GM19468 (cell line): ENCODE measurements at regions not wholly inside any gene's neighbourhood (a gene's known extent, or its start where the extent isn't known, plus 50 kb on each side); places are given as distances from the start of the nearest gene placed in this dataset.

Experiments used
- ATAC-seq: cut with Tn5 transposase; IDR thresholded peaks from one replicate; pipeline ENCODE4 v1.9.1; 2021; ENCODE audit warnings: mild to moderate bottlenecking, moderate library complexity, moderate number of reproducible peaks; ENCODE audit not compliant: unreplicated experiment; ENCODE audit errors: extremely low read depth

DNA sequence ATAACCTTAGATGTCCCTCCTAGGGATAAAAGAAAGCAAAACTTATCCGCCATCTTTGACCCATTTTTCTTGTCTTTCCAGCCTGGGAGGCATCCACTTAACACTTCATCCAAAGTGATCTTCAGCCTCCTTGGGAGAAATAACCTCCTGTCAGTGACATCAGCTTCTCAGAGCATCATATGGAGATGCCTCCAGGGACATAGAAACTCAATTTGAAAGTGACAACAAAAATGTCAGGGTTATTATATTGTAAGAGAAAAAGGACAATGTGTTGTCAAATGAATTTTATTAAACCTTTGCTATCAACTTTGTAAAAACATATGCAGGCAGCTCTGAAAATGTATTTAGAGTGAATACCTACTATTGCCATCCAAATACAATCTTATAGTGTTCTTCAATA is 371.2 kb upstream of the ADARB2 start:
- ATAC-seq = no peak

DNA sequence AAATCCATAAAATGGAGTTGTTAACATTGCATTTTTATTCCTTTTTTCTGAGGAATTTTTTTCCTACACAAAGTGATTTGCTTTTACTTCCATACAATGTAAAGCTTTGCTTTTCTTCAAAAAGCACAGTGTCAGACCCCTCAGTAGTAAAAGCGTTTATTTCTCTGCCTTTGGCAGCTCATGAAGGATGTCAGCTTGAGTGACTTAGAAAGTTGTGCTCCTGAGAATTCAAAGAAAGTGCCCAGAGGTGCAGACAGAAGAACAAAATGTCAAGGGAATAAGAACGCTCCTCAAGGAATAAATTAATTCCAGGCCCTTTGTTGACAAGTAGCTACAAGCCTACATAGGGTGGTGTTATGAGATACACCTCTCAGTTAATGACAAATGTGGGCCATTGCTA is 369.3 kb upstream of the ADARB2 start:
- no peak for ATAC-seq

DNA sequence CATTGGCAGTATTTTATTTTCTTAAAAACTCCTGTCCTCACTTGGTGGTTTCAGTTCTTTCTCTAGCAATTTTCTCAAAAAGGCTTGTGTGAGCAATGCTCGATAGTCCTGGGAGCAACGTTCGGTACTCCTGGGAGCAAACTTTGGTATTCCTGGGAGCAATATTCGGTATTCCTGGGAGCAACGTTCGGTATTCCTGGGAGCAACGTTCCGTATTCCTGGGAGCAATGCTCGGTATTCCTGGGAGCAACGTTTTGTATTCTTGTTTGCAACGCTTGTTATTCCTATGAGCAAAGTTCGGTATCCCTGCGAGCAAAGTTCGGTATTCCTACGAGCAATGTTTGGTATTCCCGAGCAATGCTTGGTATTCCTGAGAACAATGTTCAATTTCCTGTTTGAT is 362.0 kb upstream of the ADARB2 start:
- ATAC-seq = no peak

DNA sequence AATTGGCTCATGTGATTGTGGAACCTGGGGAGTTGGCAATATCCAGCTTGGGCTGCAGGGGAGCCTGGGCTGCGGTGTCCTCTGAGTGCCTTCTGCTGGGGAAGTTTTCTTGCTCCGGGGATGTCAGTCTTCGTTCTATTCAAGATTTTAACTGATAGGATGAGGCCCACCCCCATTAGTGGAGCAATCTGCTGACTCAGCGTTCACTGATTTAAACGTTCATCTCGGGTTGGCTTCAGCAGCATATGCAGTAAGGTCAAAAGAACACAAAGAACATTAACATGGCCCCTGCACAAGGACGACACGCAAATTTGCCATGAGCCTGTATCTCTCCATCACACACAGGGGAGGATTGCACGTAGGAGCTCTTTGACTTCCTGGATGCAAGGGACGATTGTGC is 360.6 kb upstream of the ADARB2 start:
- no peak for ATAC-seq

DNA sequence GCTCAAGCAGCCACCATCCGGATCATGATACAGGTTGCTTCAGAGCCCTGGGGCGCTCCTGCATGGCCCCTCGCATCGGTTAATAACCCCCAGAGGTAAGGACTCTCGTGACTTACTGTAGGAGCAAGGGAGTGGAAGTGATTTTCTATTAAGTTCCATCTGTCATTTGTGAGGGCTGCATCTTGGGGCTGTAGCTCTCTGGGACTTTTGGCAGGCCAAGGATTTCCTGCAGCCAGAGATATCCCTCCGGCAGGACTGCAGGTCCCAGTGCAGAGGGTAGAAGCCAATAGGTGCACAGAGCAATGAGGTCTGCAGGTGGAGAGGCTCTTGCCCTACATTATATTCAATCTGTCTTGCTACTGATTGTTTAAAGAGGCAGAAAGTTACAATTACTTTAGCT is 356.8 kb upstream of the ADARB2 start:
- ATAC-seq = no peak

DNA sequence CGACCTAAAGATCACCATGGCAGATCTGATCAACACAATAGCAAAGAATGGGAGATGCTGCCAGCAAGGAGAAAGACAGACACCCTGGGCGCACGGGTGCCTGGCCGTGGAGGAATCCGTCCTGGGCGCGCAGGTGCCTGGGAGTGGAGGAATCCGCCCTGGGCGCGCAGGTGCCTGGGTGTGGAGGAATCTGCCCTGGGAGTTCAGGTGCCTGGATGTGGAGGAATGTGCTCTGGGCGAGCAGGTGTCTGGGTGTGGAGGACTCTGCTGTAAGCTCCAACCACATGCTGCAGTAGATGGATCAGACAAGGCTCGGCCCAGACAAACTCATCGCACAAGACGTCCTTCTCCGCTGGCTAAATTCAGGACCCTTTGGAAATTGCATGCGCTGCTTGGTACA is 346.3 kb upstream of the ADARB2 start:
- no peak for ATAC-seq

DNA sequence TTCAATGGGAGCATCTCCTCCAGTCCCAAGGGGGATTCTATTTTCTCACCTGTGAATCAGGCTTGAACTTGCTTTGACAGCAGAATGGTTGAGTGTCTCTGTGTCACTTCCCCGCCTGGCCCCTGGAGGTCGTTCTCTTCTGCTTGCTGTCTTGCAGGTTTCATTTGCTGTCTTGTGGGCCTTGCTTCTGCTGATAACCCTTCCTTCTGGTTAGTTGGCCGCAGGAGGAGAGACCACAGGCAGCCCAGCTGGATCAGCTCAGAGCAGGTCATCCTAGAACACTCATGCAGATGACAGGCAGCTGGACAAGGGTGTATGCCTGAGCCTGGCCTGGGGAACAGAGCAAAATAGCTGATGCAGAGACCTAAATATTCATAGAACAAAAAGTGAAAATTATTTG is 344.2 kb upstream of the ADARB2 start:
- ATAC-seq = no peak

DNA sequence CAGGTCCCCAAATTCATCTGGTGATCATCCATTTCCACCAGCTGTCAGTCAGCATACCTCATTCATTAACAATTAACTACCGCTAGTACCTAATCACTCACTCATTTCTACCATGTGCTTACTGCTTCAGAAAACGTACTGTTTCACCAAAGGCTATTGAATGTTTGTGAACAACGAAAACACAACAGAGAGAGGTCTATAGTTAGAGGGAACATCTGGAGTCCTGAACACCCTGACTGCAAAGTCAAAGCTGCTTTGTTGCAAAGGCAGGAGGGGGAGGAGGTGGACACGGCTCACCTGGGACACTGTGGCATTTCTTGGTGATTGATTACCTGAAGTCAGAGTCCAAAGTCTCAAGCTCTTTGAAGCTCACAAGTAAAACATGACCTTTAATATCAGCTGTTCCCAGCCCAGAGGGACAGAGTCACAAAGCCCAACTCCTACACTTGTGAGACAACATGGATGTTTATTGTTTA is 342.3 kb upstream of the ADARB2 start:
- no peak for ATAC-seq

DNA sequence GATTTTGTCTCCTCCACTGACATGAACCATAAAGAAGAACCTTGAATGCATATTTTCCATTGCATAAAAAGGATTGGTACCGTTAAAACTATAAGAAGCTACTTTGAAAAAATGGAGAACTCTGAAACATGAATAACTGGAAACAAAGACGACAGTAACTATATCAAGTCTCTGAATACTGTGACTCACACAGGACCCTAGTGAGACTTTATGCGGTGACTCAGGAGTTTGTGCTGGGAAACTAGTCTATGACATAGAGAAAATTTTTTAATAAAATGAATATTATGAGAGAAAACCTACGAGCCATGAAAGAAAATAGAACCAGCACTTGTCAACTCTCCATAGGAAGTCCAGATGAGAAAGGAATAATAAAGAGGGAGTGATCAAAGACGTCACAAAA is 339.9 kb upstream of the ADARB2 start:
- ATAC-seq = no peak

DNA sequence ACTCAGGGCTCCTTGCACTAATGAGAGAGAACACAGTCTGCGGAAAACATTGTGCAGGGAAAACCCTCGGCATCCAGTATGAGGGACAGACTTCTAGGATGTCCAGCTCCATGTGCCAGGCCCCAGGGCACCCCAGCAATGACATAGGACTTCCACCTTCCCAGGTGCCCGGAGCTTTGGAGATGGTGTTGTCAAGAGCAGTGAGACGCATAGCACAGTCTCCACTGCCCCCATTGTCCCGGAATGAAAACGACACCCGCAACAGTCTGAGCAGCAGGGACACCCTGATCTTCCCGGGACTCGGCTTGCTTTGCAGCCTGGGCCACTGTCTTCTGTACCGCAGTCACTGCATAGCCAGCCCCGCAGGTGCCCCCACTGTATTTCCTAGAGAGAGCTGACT is 339.2 kb upstream of the ADARB2 start:
- no peak for ATAC-seq

DNA sequence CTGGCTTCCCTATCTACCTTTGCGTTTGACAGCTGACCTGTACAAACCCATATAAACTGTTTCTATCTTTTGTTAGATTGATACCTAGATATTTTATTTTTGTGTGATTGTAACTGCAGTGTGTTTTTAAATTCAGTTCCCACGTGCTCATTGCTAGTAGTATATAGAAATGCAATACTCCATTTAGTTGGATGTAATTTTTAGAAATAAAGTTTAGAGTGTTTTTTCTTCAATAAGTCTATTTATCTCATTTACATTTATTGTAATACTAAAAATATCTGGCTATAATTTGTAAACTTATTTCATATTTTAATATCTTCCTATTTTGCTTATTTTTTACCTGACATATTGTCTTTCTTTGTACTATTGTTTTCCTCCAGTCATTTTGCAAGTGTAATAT is 329.7 kb upstream of the ADARB2 start:
- no peak for ATAC-seq

DNA sequence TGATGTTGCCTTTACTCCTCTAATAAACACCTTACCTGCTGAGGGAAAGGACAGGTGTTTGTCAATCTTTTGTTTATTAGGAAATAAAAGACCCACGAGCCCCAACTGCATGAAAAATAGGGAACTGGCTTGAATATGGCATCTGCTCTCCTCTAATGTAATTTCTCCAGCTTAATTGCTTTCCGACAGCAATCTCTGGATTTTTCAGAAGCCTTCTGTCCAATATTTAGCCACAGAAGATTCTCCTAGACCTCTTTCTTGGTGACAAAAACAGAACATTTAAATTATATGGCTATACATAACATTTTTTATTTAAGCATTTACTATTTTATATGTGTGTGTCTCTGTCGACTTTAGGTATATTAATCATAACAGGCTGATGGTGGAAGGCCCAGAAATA is 317.4 kb upstream of the ADARB2 start:
- no peak for ATAC-seq

DNA sequence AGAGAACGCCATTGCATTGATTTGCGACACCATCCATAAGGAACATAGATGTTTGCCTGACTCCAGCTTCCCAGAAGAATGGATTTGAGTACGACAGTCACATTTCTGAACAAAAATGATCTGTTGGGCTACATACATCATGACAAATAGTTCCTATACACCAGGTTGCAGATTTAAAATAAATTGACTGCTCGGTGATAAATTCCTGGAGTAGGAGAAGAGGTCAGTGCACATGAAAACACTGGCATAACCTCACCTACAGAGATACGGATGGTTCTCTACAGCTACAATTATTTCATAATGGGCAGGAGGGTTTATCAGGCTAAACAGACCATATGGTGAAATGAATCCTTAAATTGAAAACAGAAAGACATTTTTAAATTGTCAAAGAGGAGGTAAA is 316.5 kb upstream of the ADARB2 start:
- ATAC-seq = no peak

DNA sequence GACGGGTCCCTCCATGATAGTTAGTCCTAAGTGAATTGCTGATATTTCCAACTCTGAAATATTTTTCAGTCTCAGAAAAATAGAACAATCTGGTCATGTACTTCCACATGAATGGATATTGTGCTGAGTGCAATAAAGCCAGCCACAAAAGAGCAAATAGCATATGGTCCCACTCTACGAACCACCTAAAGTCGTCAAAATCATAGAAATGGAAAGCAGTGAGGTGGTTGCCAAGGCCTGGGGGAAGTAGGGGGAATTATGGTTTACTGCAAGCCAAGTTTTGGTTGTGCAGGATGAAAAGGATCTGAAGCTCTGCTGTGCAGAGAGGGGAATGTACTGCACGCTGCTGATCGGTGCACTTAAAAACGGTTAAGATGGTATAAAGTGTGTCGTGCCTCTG is 313.8 kb upstream of the ADARB2 start:
- no peak for ATAC-seq

DNA sequence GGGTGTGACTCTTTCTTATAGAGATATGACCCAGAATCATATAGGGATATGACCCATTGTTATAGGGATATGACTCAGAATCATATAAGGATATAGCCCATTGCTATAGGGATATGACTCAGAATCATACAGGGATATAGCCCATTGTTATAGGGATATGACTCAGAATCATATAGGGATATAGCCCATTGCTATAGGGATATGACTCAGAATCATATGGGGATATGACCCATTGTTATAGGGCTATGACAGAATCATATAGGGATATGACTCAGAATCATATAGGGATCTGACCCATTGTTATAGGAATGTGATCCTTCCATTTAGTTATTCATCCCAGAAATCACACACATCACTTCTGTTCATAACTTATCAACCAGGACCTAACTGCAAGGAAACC is 312.2 kb upstream of the ADARB2 start:
- ATAC-seq = no peak

DNA sequence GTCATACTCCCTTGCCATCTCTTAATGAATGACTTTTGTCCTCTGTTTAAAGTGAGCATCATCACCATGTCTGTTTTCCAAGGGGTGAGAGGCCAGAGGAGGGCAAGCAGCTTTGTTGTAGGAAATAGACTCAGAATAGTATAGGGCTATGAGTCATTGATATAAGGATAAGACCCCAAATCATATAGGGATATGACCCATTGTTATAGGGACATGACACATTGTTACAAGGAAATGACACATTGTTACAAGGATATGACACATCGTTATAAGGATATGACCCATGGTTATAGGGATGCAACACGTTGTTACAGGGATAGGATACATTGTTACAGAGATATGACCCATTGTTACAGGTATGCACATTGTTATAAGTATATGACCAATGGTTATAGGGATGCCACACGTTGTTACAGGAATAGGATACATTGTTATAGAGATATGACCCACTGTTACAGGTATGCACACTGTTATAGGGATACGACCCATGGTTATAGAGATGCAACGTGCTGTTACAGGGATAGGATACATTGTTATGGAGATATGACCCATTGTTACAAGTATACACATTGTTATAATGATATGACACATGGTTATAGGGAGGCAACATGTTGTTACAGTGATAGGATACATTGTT is 311.1 kb upstream of the ADARB2 start:
- no peak for ATAC-seq

DNA sequence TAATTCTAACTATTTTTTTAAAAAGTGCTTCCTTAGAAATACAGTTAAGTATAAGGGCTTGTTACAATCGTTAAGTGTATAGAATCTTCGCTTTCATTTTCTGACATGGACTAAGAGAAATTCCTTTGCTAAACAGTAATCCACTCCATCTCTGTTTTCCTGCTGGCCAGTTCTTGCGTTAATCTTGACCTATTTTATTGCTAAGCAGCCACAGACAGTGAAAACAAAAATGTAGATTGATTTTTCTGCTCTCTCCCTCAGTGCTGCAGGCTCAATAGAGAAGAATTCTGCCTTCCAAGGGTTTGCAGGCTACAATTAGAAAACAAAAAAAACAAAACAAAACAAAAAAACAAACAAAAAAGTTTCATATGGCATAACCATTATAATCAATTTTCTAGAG is 310.4 kb upstream of the ADARB2 start:
- ATAC-seq = no peak

DNA sequence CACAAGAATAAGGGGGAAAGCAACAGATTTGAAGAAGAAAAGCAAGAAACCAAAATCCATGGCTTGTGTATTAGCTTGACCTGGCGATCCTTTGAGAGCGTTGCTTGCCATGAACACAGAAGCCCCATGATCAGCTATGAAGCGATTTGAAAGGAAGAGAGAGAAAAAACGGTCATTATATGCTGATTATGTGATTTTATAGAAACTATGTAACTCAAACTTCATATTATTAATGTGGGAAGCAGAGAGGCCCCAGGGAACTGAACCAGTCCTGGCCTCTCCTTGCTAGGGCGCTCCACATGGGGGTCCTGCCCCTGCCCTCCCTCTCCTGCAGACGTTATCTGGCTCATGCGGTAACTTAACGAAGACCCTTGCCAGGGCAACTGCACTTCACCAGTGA is 306.1 kb upstream of the ADARB2 start:
- no peak for ATAC-seq

DNA sequence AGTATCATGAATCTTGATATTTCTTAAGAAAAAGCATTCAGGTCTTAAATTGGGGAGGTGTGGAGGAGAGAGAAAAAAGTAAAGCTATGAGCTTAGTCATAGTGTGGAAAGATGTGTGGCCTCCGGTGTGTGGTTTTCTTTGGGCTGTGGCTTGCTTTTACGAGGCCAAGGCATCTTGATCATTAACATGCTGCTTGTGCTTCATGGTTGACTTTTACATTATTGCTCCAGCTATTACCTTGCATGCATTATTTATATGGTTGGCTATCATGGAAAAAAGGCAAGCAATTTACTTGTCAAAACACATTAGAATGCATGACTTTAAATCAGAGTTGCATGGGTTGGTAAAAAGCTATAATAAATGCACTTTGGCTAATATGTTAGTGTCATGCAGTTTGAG is 300.7 kb upstream of the ADARB2 start:
- ATAC-seq = no peak

DNA sequence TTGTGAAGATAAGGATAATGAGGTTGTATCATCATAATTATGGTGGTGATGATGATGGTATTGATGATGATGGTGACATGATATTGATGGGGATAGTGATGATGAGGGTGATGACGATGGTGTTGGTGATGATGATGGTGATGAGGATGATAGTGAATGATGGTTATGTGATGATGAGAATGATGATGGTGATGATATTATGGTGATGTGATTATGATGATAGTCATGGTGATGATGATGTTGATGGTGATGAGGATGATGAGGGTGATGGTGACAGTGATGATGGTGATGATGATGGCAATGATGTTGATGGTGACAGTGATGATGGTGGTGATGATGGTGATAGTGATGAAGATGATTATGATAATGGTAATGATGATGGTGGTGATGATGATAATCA is 299.9 kb upstream of the ADARB2 start:
- ATAC-seq = no peak

DNA sequence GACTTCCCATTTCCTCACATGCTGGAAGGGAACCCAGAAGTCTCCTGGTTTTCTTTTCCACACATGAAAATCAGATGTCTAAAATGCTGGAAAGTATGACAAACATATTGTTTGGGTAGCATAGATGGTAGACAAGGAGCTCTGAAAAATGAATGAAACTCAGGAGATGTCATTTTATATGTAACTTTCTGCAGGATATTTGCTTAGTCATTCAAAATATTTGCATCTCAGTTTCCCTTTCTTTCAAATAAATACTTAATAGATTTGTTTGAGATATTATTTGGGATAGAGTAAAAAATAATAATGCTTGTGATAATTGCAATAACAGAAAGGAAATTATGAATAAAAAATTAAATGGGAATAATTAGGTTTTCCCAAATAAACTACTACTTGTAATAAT is 298.9 kb upstream of the ADARB2 start:
- ATAC-seq = no peak

DNA sequence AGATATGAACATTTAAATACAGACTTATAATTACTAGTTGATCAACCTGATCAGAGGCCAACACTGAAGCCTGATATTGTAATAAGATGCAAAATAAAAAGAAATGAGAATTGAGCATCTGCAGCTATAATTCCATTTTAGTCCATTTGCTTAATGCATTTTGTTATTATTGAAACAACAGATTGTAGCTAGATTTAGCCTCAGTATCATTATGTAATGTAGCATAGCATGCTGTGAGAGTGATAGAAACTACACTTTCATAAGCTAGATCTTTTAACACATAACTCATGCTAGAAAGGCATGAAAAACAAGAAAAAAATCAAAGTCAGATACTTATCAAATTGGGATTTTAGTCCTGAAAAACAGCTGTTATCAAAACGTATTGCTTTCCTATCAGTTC is 292.7 kb upstream of the ADARB2 start:
- no peak for ATAC-seq

DNA sequence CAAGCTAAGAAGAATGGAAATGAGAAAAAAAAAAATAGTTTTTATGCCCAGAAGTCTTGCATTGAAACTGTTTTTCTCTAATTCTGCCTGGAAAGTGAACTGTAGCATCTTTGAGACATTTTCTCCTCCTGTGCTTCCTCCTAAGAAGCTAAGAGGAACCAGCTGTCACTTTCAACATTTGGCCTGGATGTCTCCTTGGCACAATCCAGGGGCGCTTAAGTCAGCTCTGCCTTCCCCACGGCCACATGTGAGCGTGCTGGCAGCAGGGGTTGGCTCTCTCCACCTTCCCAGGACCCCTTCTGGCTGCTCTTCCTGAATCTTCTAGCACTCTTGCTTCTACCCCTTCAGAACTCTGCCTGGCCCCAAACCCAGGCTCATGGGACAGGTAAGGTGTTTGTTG is 289.6 kb upstream of the ADARB2 start:
- ATAC-seq = no peak
